ENCODE measurements at regions not wholly inside any gene's neighbourhood (a gene's known extent, or its start where the extent isn't known, plus 50 kb on each side); places are given as distances from the start of the nearest gene placed in this dataset.

DNA sequence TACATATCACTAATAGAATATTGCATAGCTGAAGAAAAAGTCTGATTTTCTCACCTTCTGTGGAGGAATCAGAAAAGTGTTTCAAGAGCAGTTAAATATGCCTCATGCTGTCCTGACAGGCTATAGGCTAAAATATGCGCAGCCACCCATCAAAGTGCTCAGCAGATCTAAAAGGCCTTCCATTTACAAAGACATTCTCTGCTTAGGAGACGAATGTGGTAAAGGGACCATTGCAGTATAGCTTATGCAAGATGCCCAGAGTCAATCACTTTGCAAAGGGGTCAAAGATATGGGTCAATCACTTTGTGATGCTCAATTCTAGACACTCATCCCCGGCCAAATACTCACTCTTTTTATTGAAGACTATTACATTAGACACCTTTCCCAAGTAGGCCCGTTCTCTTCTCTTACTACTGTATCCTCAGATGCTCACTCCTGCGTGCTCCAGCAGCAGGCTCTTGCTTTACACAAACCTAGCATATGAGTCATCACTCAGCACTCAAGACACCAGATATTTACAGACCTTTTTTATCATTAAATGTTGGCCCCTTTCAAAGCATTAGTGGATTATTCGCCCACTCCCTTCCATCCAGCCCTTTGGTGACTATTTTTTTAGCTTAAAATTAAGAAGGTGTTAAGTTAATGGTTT is 568.2 kb upstream of the CDH18 start:
- no peak overlapping the region for H3K4me3 ChIP-seq (ENCODE audit: low read length)
- no peak for TF ChIP-seq ZNF274 (IDR thresholded peaks at IDR 0.05; ENCODE audit: low read depth, low read length)

GRCh38 chr5:20555034-20555433 is 567.0 kb upstream of the CDH18 start:
- H3K4me3 ChIP-seq (ENCODE audit: low read length), result no peak overlapping the region
- TF ChIP-seq ZNF274 (IDR thresholded peaks at IDR 0.05; ENCODE audit: low read depth, low read length), result no peak

DNA sequence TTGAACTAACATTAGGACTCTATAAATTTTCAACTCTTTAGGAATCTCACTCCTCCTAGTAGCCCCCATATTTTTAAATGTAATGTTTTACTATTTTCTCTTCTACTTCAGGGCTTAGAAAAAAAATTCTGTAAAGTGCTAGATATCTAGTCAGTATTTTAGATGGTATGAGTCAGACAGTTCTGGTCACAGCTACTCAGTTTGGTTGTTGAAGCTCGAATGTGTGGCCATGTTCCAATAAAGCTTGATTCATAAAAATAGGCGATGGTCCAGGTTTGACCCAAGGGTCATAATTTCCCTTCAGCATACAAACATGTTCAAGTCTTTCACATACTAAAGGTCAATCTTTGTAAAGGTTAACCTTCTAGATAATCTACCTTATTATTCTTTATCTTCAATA is 566.0 kb upstream of the CDH18 start:
- H3K4me3 ChIP-seq (ENCODE audit: low read length), result no peak overlapping the region
- TF ChIP-seq ZNF274 (IDR thresholded peaks at IDR 0.05; ENCODE audit: low read depth, low read length), result no peak

GRCh38 chr5:20537911-20538703 is 550.1 kb upstream of the CDH18 start:
- TF ChIP-seq ZNF274 (IDR thresholded peaks at IDR 0.05; ENCODE audit: low read depth, low read length), result no peak
- no peak overlapping the region for H3K4me3 ChIP-seq (ENCODE audit: low read length)

DNA sequence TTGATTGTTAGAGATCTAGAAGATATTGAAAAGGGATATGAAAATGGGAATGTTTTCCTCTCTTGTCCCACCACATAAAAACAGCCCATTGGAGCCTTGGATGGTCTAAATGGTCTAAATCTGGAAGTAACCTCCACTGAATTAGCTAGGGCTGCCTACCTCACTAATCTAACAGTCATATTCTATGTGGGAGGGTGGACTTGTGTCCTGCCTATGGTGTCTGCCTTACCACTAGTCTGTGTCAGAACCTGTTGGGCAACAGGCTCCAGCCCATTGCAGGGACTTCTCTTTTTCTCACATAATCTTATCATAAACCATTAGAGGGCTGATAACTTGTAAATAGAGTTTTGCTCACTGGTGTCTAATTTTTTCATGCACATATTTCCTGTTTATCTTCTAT is 548.8 kb upstream of the CDH18 start:
- H3K4me3 ChIP-seq (ENCODE audit: low read length), result no peak overlapping the region
- TF ChIP-seq ZNF274 (IDR thresholded peaks at IDR 0.05; ENCODE audit: low read depth, low read length), result no peak

DNA sequence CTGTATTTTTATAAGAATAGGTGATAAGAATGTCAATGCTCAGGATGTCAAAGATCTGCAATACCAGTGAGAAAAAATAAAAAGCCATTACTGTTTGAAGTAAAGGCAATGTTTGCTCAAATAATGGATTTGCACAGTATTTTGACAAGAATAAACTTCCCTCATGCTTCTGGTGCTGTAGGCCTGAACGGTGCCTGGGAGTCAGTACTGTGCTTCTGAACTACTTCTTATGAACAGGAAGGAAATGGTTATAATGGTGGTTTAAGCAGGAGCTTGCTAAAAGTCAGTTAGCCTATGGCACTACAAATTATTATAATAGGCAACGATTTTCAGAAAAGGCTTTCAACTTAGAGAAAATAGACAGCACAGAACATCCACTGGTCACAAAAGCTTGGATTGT is 548.3 kb upstream of the CDH18 start:
- H3K4me3 ChIP-seq (ENCODE audit: low read length), result no peak overlapping the region
- TF ChIP-seq ZNF274 (IDR thresholded peaks at IDR 0.05; ENCODE audit: low read depth, low read length), result no peak

GRCh38 chr5:20528471-20528870 is 540.5 kb upstream of the CDH18 start:
- H3K4me3 ChIP-seq (ENCODE audit: low read length), result no peak overlapping the region

GRCh38 chr5:20524991-20525529 is 537.1 kb upstream of the CDH18 start:
- TF ChIP-seq ZNF274 (IDR thresholded peaks at IDR 0.05; ENCODE audit: low read depth, low read length), result no peak

More at GRCh38 chr5:20528471-20528870, 540.5 kb upstream of the CDH18 start:
- no peak for TF ChIP-seq ZNF274 (IDR thresholded peaks at IDR 0.05; ENCODE audit: low read depth, low read length)

DNA sequence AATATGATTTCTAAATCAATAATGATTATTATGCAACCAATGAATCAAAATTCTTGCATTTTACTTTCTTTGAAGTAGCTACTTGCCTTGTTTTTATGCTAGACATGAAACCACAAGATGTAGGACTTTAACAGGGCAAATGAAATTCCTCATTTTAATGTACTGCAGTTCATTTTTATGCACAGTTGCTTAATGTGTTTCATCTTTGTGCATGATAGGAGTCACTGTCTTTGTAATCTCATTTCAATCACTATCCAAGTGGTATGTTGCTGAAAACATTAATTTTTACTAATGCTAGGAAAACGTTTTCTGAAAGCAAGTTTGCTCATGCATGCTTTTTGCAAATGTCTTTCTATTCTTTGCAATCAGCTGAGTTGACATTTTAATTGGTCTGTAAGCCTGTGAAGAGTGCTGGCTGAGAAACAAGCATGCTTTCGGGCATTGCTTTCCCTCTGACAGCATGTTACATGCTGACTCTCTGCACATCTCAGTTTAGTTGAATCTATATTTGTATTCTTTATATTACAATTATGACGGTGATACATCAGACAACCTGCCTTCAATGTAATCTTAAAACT is 535.0 kb upstream of the CDH18 start:
- no peak for TF ChIP-seq ZNF274 (IDR thresholded peaks at IDR 0.05; ENCODE audit: low read depth, low read length)
- no peak overlapping the region for H3K4me3 ChIP-seq (ENCODE audit: low read length)

More at GRCh38 chr5:20524991-20525529, 537.1 kb upstream of the CDH18 start:
- no peak overlapping the region for H3K4me3 ChIP-seq (ENCODE audit: low read length)

DNA sequence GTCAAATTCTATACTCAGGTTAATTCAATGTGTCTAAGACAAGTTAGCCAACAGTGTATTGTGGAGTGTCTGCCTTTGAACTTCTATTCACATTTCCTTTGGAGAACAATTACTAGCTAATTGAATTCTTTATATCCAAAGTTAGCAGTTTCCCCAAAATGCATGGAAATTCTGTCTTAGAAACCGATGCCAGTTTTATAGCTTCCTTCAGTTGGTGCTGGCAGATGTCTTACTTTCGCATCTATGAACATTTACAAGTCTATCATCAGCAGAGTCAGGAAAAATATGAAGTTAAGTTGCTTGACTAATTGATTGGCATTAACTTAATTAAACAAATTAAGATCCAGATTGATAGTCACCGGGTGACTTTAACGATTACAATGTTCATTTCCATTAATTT is 527.6 kb upstream of the CDH18 start:
- no peak for TF ChIP-seq ZNF274 (IDR thresholded peaks at IDR 0.05; ENCODE audit: low read depth, low read length)
- H3K4me3 ChIP-seq (ENCODE audit: low read length), result no peak overlapping the region

DNA sequence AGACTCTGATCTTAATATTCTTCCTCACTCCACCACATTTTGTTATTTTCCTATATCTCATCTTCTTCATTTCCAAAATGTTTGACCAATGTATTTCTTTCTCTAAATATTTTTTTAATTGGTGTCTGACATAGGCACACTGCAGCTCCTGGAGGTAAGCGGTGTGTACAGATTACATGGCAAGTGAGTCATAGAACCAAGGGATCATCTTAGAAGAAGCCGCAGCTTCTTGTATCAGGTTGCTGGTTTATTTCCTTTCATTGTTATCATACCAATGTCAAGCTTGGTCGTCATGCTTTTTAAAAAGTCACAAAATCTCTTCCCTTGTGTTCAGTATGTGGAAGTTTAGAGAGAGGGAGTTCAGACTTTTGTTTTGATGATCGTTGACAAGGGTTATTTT is 526.1 kb upstream of the CDH18 start:
- TF ChIP-seq ZNF274 (IDR thresholded peaks at IDR 0.05; ENCODE audit: low read depth, low read length), result no peak
- H3K4me3 ChIP-seq (ENCODE audit: low read length), result no peak overlapping the region

- TF ChIP-seq ZNF274 (IDR thresholded peaks at IDR 0.05; ENCODE audit: low read depth, low read length), result no peak
- H3K4me3 ChIP-seq (ENCODE audit: low read length), result no peak overlapping the region
Measured at GRCh38 chr5:20500546-20500945, 512.5 kb upstream of the CDH18 start.

GRCh38 chr5:20498926-20499325 is 510.9 kb upstream of the CDH18 start:
- H3K4me3 ChIP-seq (ENCODE audit: low read length), result no peak overlapping the region
- no peak for TF ChIP-seq ZNF274 (IDR thresholded peaks at IDR 0.05; ENCODE audit: low read depth, low read length)

DNA sequence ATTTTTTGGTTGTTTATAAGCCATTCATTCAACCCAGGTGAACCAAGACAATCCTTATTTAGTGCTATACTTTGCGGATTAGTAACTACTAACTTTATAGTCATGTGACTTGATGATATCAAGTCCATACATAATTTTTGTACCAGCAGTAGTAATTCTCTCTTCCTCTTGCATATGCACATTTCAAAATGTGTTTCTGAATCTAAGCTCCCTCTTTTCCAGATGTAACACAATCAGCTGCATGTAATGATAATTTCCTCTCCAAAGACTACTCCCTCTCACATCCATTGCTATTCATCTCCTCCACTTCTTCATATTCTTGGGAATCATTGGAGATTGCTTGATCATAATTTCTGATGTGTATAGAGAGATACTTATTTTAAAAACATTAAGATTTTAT is 510.1 kb upstream of the CDH18 start:
- H3K4me3 ChIP-seq (ENCODE audit: low read length), result no peak overlapping the region
- no peak for TF ChIP-seq ZNF274 (IDR thresholded peaks at IDR 0.05; ENCODE audit: low read depth, low read length)

GRCh38 chr5:20497356-20497755 is 509.4 kb upstream of the CDH18 start:
- no peak for TF ChIP-seq ZNF274 (IDR thresholded peaks at IDR 0.05; ENCODE audit: low read depth, low read length)
- H3K4me3 ChIP-seq (ENCODE audit: low read length), result no peak overlapping the region
